CD4-positive, alpha-beta T cell treated with Interleukin-6 for 4 hours (primary cell): ENCODE measurements at regions not wholly inside any gene's neighbourhood (a gene's known extent, or its start where the extent isn't known, plus 50 kb on each side); places are given as distances from the start of the nearest gene placed in this dataset.
"Not testable (repeated sequence)": the region's sequence is repeated elsewhere in the genome, so short reads cannot be mapped to it uniquely, and the experiment has no call there.

Experiments used
- DNase-seq: peaks from one replicate; pipeline ENCODE4 v3.0.0-alpha.2; 2020; ENCODE audit warnings: mixed read lengths

- DNase-seq = no peak
Measured at GRCh38 chr2:236776695-236777251, 207.1 kb downstream of the ACKR3 start.

GRCh38 chr2:236777408-236777807 lies 207.8 kb downstream of the ACKR3 start:
- no peak for DNase-seq

GRCh38 chr2:236781933-236782816 lies 212.6 kb downstream of the ACKR3 start:
- DNase-seq = no peak

- DNase-seq = no peak
Measured at GRCh38 chr2:236782938-236783337, 213.3 kb downstream of the ACKR3 start.

- no peak for DNase-seq
Measured at GRCh38 chr2:236783417-236784020, 213.9 kb downstream of the ACKR3 start.

- DNase-seq = no peak
Measured at GRCh38 chr2:236785611-236786057, 216.0 kb downstream of the ACKR3 start.

GRCh38 chr2:236786751-236787150 lies 217.1 kb downstream of the ACKR3 start:
- DNase-seq = no peak

GRCh38 chr2:236787376-236787775 lies 217.8 kb downstream of the ACKR3 start:
- not testable (repeated sequence) for DNase-seq

GRCh38 chr2:236787885-236788284 lies 218.3 kb downstream of the ACKR3 start:
- DNase-seq = no peak

GRCh38 chr2:236790963-236791362 lies 221.3 kb downstream of the ACKR3 start:
- no peak for DNase-seq

- no peak for DNase-seq
Measured at GRCh38 chr2:236793023-236794011, 223.7 kb downstream of the ACKR3 start.

- DNase-seq = no peak
Measured at GRCh38 chr2:236794176-236794957, 224.7 kb downstream of the ACKR3 start.

GRCh38 chr2:236795169-236795860 lies 225.7 kb downstream of the ACKR3 start:
- DNase-seq = no peak

GRCh38 chr2:236795861-236796219 lies 226.2 kb downstream of the ACKR3 start:
- no peak for DNase-seq

- no peak for DNase-seq
Measured at GRCh38 chr2:236796236-236796635, 226.6 kb downstream of the ACKR3 start.

GRCh38 chr2:236797411-236797810 lies 227.8 kb downstream of the ACKR3 start:
- DNase-seq = no peak

GRCh38 chr2:236798491-236798890 lies 228.9 kb downstream of the ACKR3 start:
- no peak for DNase-seq

- no peak for DNase-seq
Measured at GRCh38 chr2:236799391-236800026, 229.9 kb downstream of the ACKR3 start.

GRCh38 chr2:236802862-236803261 lies 233.2 kb downstream of the ACKR3 start:
- no peak for DNase-seq

GRCh38 chr2:236803621-236804020 lies 234.0 kb downstream of the ACKR3 start:
- DNase-seq = no peak
